Karpas-422 (cell line): ENCODE measurements at regions not wholly inside any gene's neighbourhood (a gene's known extent, or its start where the extent isn't known, plus 50 kb on each side); places are given as distances from the start of the nearest gene placed in this dataset.

Experiments
- DNase-seq: peaks from one replicate; pipeline ENCODE4 v3.0.0-alpha.2; 2015
- H2AFZ ChIP-seq: fragments of 200-600 bp; sonication (generic); 2 replicates; pipeline ENCODE4 v1.6.1; 2014; ENCODE audit warnings: antibody characterized with exemption, low read length, mixed read lengths
- H3K27ac ChIP-seq: fragments of 200-600 bp; sonication (generic); 2 replicates; pipeline ENCODE4 v1.5.1; 2014; ENCODE audit warnings: mild to moderate bottlenecking, low read length, moderate library complexity
- H3K27me3 ChIP-seq: fragments of 200-600 bp; sonication (generic); 2 replicates; pipeline ENCODE4 v1.6.1; 2014; ENCODE audit warnings: low read length, mixed read lengths
- H3K36me3 ChIP-seq: fragments of 200-600 bp; sonication (generic); 2 replicates; pipeline ENCODE4 v1.6.1; 2014; ENCODE audit warnings: low read length, mixed read lengths; ENCODE audit not compliant: insufficient read depth
- H3K4me1 ChIP-seq: fragments of 200-600 bp; sonication (generic); 2 replicates; pipeline ENCODE4 v1.6.1; 2014; ENCODE audit warnings: mild to moderate bottlenecking, low read length, mixed read lengths
- H3K4me2 ChIP-seq: fragments of 200-600 bp; sonication (generic); 2 replicates; pipeline ENCODE4 v1.6.1; 2014; ENCODE audit warnings: low read length, low read depth, mild to moderate bottlenecking; ENCODE audit not compliant: poor library complexity, severe bottlenecking
- H3K4me3 ChIP-seq: fragments of 200-600 bp; sonication (generic); 2 replicates; pipeline ENCODE4 v1.5.1; 2014; ENCODE audit warnings: mild to moderate bottlenecking, antibody characterized with exemption, low read length, mixed read lengths
- H3K79me2 ChIP-seq: fragments of 200-600 bp; sonication (generic); 2 replicates; pipeline ENCODE4 v1.6.1; 2014; ENCODE audit warnings: mild to moderate bottlenecking, low read length, mixed read lengths
- H3K9ac ChIP-seq: fragments of 200-600 bp; sonication (generic); 2 replicates; pipeline ENCODE4 v1.6.0; 2014; ENCODE audit warnings: low read length
- H3K9me2 ChIP-seq: fragments of 200-600 bp; sonication (generic), shearing (Covaris generic); replicated peaks from 2 replicates; pipeline ENCODE4 v1.6.0; 2014; ENCODE audit warnings: mild to moderate bottlenecking, low read length, moderate library complexity; ENCODE audit not compliant: insufficient read depth
- H3K9me3 ChIP-seq: fragments of 300-700, 200-600 bp; sonication (generic); 2 replicates; pipeline ENCODE4 v1.6.1; 2014; ENCODE audit warnings: low read length, mixed read lengths
- H4K20me1 ChIP-seq: fragments of 200-600 bp; sonication (generic); 2 replicates; pipeline ENCODE4 v1.6.1; 2014; ENCODE audit warnings: mild to moderate bottlenecking, antibody characterized with exemption, low read length, low read depth; ENCODE audit not compliant: insufficient read depth

GRCh38 chr19:13610039-13610691, 103.9 kb upstream of the CACNA1A start:
- DNase-seq = no peak
- no peak overlapping the region for H3K9ac ChIP-seq
- H3K9me2 ChIP-seq = no peaks in the 10 kb centered on the region
- H3K9me3 ChIP-seq = no peaks in the 10 kb centered on the region
- no peaks in the 10 kb centered on the region for H3K4me1 ChIP-seq
- H3K27ac ChIP-seq = no peak overlapping the region
- H3K36me3 ChIP-seq = no peaks in the 10 kb centered on the region
- H3K79me2 ChIP-seq = no peaks in the 10 kb centered on the region
- H4K20me1 ChIP-seq = no peaks in the 10 kb centered on the region
- no peaks in the 10 kb centered on the region for H3K27me3 ChIP-seq
- no peak overlapping the region for H3K4me3 ChIP-seq
- H2AFZ ChIP-seq = no peak overlapping the region
- H3K4me2 ChIP-seq = no peak overlapping the region

- H3K4me1 ChIP-seq = no peaks in the 10 kb centered on the region
- no peak overlapping the region for H3K27ac ChIP-seq
- no peak overlapping the region for H3K4me2 ChIP-seq
- no peak overlapping the region for H3K4me3 ChIP-seq
- no peaks in the 10 kb centered on the region for H3K9me3 ChIP-seq
- no peaks in the 10 kb centered on the region for H4K20me1 ChIP-seq
- no peak overlapping the region for H2AFZ ChIP-seq
- no peaks in the 10 kb centered on the region for H3K36me3 ChIP-seq
- H3K27me3 ChIP-seq = no peaks in the 10 kb centered on the region
- DNase-seq = no peak
- H3K79me2 ChIP-seq = no peaks in the 10 kb centered on the region
- no peaks in the 10 kb centered on the region for H3K9me2 ChIP-seq
- H3K9ac ChIP-seq = no peak overlapping the region
Measured at GRCh38 chr19:13606156-13606555, 99.9 kb upstream of the CACNA1A start.

GRCh38 chr19:13604902-13605586, 98.8 kb upstream of the CACNA1A start:
- H4K20me1 ChIP-seq = no peaks in the 10 kb centered on the region
- no peak overlapping the region for H3K9ac ChIP-seq
- H3K79me2 ChIP-seq = no peaks in the 10 kb centered on the region
- no peaks in the 10 kb centered on the region for H3K4me1 ChIP-seq
- H3K4me3 ChIP-seq = no peak overlapping the region
- no peak for DNase-seq
- no peaks in the 10 kb centered on the region for H3K9me2 ChIP-seq
- H3K9me3 ChIP-seq = no peaks in the 10 kb centered on the region
- H3K4me2 ChIP-seq = no peak overlapping the region
- no peaks in the 10 kb centered on the region for H3K27me3 ChIP-seq
- no peak overlapping the region for H2AFZ ChIP-seq
- H3K27ac ChIP-seq = no peak overlapping the region
- no peaks in the 10 kb centered on the region for H3K36me3 ChIP-seq

- H2AFZ ChIP-seq = no peak overlapping the region
- no peaks in the 10 kb centered on the region for H3K27me3 ChIP-seq
- no peak overlapping the region for H3K9ac ChIP-seq
Measured at GRCh38 chr19:13600802-13601201, 94.5 kb upstream of the CACNA1A start.

GRCh38 chr19:13600091-13600490, 93.8 kb upstream of the CACNA1A start:
- no peaks in the 10 kb centered on the region for H3K36me3 ChIP-seq
- no peak for DNase-seq
- no peak overlapping the region for H3K27ac ChIP-seq

More at GRCh38 chr19:13600802-13601201, 94.5 kb upstream of the CACNA1A start:
- Histone ChIP-seq H3K4me2 (no peak overlapping the region), H3K27ac (no peak overlapping the region), H3K79me2 (no peaks in the 10 kb centered on the region), H3K9me2 (no peaks in the 10 kb centered on the region), H3K4me3 (no peak overlapping the region), H3K4me1 (no peaks in the 10 kb centered on the region; the same call in 1 of the 2 replicates), H3K9me3 (no peaks in the 10 kb centered on the region), H3K36me3 (no peaks in the 10 kb centered on the region), H4K20me1 (no peaks in the 10 kb centered on the region)
- no peak for DNase-seq

GRCh38 chr19:13599681-13600080, 93.4 kb upstream of the CACNA1A start:
- Histone ChIP-seq H2AFZ (no peak overlapping the region), H3K27me3 (no peaks in the 10 kb centered on the region)

More at GRCh38 chr19:13600091-13600490, 93.8 kb upstream of the CACNA1A start:
- Histone ChIP-seq H3K79me2 (no peaks in the 10 kb centered on the region), H3K9me3 (no peaks in the 10 kb centered on the region), H3K27me3 (no peaks in the 10 kb centered on the region), H4K20me1 (no peaks in the 10 kb centered on the region), H2AFZ (no peak overlapping the region), H3K4me1 (no peaks in the 10 kb centered on the region; the same call in 1 of the 2 replicates), H3K4me2 (no peak overlapping the region), H3K9me2 (no peaks in the 10 kb centered on the region), H3K4me3 (no peak overlapping the region), H3K9ac (no peak overlapping the region)

GRCh38 chr19:13598098-13598497, 91.8 kb upstream of the CACNA1A start:
- no peaks in the 10 kb centered on the region for H3K79me2 ChIP-seq
- H4K20me1 ChIP-seq = no peaks in the 10 kb centered on the region
- no peaks in the 10 kb centered on the region for H3K36me3 ChIP-seq
- no peaks in the 10 kb centered on the region; the same call in 1 of the 2 replicates for H3K4me1 ChIP-seq
- H3K9me2 ChIP-seq = no peaks in the 10 kb centered on the region
- H3K9me3 ChIP-seq = no peaks in the 10 kb centered on the region
- no peaks in the 10 kb centered on the region for H3K27me3 ChIP-seq
- H2AFZ ChIP-seq = no peak overlapping the region
- no peak overlapping the region for H3K9ac ChIP-seq
- H3K27ac ChIP-seq = no peak overlapping the region
- H3K4me3 ChIP-seq = no peak overlapping the region
- DNase-seq = no peak
- no peak overlapping the region for H3K4me2 ChIP-seq

More at GRCh38 chr19:13599681-13600080, 93.4 kb upstream of the CACNA1A start:
- Histone ChIP-seq H3K4me2 (no peak overlapping the region), H3K9me2 (no peaks in the 10 kb centered on the region), H3K9me3 (no peaks in the 10 kb centered on the region), H4K20me1 (no peaks in the 10 kb centered on the region), H3K79me2 (no peaks in the 10 kb centered on the region), H3K36me3 (no peaks in the 10 kb centered on the region), H3K27ac (no peak overlapping the region), H3K4me1 (no peaks in the 10 kb centered on the region; the same call in 1 of the 2 replicates), H3K9ac (no peak overlapping the region), H3K4me3 (no peak overlapping the region)
- DNase-seq = no peak

GRCh38 chr19:13597640-13598039, 91.4 kb upstream of the CACNA1A start:
- DNase-seq = peak; percentile 87
- Histone ChIP-seq H3K4me1 (no peaks in the 10 kb centered on the region; the same call in 1 of the 2 replicates), H3K4me2 (no peak overlapping the region), H4K20me1 (no peaks in the 10 kb centered on the region), H3K27me3 (no peaks in the 10 kb centered on the region), H2AFZ (no peak overlapping the region), H3K36me3 (no peaks in the 10 kb centered on the region), H3K79me2 (no peaks in the 10 kb centered on the region), H3K9ac (no peak overlapping the region), H3K27ac (no peak overlapping the region), H3K9me2 (no peaks in the 10 kb centered on the region), H3K9me3 (no peaks in the 10 kb centered on the region), H3K4me3 (no peak overlapping the region)
